ENCODE measurements at regions not wholly inside any gene's neighbourhood (a gene's known extent, or its start where the extent isn't known, plus 50 kb on each side); places are given as distances from the start of the nearest gene placed in this dataset.
"Not testable (repeated sequence)": the region's sequence is repeated elsewhere in the genome, so short reads cannot be mapped to it uniquely, and the experiment has no call there.

DNA sequence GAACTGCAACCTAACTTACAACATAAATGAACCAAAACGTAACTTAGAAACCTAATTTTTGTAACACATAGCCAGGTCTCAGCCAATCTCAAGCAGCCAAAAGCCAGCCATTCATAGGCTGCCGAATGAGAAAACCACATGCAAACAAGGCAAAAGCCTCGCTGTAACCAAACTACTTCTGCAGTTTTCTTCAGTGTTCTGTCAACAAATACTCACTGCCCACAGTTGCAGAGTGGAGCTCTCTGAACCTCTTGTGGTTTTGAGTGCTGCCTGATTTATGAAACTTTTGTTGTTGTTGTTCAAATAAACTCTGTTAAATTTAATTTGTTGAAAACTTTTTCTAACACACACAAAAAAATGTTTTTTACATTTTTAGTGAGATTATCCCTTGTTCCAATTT is 251.2 kb downstream of the PAPSS1 start:
- no peak for DNase-seq (ENCODE audit: low read depth, low spot score)

GRCh38 chr4:107468156-107468555 is 251.9 kb downstream of the PAPSS1 start:
- no peak for DNase-seq (ENCODE audit: low read depth, low spot score)

- no peak for DNase-seq (ENCODE audit: low read depth, low spot score)
Measured at GRCh38 chr4:107467461-107467860, 252.6 kb downstream of the PAPSS1 start.

DNA sequence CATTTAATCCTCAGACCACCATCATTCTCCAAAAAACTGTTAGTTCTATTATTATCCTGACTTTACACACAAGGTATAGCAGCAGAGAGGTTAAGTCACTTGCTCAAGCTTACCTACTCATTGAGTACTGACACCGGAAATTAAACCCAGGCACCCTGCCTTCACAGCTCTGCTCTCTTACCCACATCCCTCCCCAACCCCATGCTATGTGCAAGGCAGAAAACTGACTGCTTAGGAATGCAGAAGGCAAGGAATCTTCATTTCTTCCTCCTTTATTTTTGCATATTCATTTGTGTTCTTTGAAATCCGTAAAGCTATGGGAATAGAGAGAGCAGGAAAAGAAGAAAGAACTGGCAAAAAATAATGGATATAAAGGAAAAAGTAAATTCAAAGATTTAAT is 261.8 kb downstream of the PAPSS1 start:
- no peak for DNase-seq (ENCODE audit: low read depth, low spot score)

DNA sequence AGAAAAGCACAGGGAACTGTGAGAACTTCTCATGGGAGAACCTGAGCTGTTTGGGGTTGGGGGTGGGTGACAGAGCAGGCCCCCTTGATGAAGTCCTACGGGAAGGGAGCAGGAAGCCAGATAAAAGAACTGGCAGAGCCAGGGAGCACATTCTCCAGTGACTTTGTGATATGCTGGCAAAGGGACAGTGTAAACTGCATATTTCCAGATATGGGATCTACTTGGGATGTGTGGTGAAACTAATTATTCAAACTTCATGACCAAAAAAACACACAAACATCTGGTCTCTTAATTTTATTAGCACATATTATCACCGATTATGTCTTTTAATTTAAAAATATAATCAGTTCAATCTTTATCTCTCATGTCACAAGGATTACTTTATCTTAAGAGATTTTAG is 266.0 kb downstream of the PAPSS1 start:
- DNase-seq (ENCODE audit: low read depth, low spot score), result no peak

- no peak for DNase-seq (ENCODE audit: low read depth, low spot score)
Measured at GRCh38 chr4:107452717-107453630, 267.1 kb downstream of the PAPSS1 start.

DNA sequence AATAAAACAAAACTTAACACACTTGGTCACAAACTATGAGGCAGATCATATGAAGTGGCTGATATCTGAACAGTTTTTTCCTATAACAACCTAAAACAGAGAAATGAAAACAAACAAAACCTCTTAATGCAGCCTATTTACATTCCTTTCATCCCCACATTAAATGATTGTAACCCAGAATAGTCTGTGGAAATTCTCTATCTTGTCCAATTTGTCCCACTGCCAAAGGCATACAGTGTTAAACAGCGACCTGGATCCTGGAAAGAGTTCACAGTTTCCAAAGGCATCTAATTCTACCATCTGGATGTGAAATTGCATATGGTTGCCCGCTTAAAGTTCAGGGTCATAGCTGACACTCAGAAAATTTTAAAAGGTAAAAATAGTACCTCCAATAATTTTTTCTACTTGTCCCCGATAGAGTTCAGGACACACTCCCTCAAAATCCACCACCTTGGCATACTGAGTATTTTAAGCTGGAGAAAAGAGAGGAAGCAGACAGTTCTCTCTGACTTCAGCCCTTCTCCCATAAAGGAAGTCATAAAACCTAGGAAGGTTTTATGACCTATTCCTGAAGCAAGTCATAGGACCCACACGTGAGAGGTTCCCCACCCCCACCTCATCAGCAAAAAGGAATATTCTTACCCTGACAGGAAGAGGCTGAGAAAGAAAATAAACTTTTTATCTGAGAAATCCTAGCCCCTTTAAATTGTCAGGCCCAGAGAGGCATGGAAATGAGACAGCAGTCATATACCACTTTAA is 270.2 kb downstream of the PAPSS1 start:
- DNase-seq (ENCODE audit: low read depth, low spot score), result no peak

- no peak for DNase-seq (ENCODE audit: low read depth, low spot score)
Measured at GRCh38 chr4:107442538-107443111, 277.4 kb downstream of the PAPSS1 start.

- no peak for DNase-seq (ENCODE audit: low read depth, low spot score)
Measured at GRCh38 chr4:107439401-107439800, 280.6 kb downstream of the PAPSS1 start.

DNA sequence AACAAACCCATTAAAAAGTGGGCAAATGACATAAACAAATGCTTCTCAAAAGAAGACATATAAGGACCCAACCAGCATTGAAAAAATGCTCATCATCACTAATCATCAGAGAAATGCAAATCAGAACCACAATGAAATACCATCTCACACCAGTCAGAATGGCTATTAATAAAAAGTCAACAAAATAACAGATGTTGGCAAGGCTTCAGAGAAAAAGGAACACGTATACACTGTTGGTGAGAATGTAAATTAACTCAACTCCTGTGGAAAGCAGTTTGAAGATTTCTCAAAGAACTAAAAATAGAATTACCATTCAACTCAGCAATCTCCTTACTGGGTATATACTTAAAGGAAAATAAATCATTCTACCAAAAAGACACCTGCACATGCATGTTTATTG is 283.6 kb downstream of the PAPSS1 start:
- not testable (repeated sequence) for DNase-seq (ENCODE audit: low read depth, low spot score)

DNA sequence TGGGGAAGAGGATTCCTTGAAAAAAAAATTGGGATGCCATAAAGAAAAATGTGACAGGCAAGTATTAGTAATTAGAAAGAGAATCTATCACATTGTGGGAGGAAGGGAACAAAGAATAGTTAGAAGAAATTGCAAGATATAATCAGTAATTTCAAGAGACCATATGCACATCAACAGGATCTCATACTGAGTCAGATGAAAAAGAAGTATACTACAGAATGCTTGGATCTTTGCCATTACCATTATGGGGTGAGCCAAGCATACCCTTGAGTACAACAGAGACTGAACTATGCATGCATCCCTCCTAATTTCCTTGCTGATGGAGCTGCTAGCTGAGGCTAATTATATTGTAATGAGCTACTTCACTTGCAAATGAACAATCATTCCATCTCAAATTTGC is 287.6 kb downstream of the PAPSS1 start:
- no peak for DNase-seq (ENCODE audit: low read depth, low spot score)

- DNase-seq (ENCODE audit: low read depth, low spot score), result no peak
Measured at GRCh38 chr4:107423677-107424405, 296.2 kb downstream of the PAPSS1 start.

GRCh38 chr4:107419536-107419935 is 300.5 kb downstream of the PAPSS1 start:
- DNase-seq (ENCODE audit: low read depth, low spot score), result not testable (repeated sequence)

DNA sequence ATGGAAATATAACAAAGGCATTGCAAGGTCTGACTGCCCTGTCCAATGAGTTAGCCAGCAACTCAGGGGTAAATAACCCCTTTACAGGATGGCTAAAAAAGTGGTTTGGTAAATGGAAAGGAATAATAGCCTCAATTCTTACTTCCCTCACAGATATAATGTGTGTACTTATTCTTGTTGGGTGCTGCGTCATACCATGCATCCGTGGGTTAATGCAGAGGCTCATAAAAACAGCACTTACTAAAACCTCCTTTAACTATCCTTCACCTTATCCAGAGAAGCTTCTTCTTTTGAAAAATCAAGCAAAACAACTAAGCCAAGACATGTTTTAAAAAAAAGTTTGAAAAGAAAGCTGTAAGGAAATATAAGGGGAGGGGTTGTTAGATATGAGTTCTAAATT is 301.0 kb downstream of the PAPSS1 start:
- DNase-seq (ENCODE audit: low read depth, low spot score), result no peak

DNA sequence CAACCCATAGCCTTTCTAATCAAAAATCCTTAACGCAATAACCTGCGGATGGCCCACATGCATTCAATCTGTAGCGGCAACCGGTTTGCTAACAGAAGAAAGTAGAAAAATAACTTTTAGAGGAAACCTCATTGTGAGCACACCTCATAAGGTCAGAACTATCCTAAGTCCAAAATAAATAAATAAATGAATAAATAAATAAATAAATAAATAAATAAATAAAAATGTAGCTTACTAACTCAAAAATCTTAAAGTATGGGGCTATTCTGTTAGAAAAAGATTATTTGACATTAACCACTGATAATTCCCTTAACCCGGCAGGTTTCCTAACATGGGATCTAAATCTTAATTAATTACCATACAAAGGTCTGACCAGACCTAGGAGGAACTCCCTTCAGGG is 304.5 kb downstream of the PAPSS1 start:
- DNase-seq (ENCODE audit: low read depth, low spot score), result not testable (repeated sequence)

- DNase-seq (ENCODE audit: low read depth, low spot score), result not testable (repeated sequence)
Measured at GRCh38 chr4:107409872-107410271, 310.2 kb downstream of the PAPSS1 start.

DNA sequence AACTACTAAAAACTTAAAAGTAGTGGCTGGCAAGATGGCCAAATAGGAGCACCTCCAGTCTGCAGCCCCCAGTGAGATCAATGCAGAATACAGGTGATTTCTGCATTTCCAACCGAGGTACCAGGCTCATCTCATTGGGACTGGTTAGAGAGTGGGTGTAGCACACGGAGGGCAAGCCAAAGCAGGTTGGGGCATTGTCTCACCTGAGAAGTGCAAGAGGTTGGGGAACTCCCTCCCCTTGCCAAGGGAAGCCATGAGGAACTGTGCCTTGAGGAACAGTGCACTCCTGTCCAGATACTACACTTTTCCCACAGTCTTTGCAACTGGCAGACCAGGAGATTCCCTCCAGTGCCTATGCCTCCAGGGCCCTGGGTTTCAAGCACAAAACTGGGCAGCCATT is 311.1 kb downstream of the PAPSS1 start:
- no peak for DNase-seq (ENCODE audit: low read depth, low spot score)

- no peak for DNase-seq (ENCODE audit: low read depth, low spot score)
Measured at GRCh38 chr4:107404591-107405300, 315.3 kb downstream of the PAPSS1 start.

- no peak for DNase-seq (ENCODE audit: low read depth, low spot score)
Measured at GRCh38 chr4:107402291-107402690, 317.7 kb downstream of the PAPSS1 start.

GRCh38 chr4:107392951-107393350 is 327.1 kb downstream of the PAPSS1 start:
- no peak for DNase-seq (ENCODE audit: low read depth, low spot score)

DNA sequence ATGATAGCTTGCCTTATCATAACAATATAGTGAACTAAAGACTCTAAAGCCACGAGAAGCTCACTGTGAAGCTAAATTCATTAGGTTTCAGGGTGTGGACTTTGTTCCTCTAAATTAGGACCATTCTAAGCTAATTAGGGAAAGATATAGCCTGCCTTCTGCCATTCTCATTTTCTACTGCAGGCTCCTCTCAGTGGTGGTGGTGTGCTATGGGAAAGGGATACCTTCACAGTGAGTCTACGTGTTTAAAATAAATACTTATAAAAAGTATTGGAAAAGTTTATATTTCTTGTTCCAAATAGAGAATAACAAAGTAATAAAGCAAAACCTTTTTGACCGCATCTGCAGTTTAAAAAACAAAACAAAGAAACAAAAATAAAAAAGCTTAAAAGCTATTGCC is 327.7 kb downstream of the PAPSS1 start:
- no peak for DNase-seq (ENCODE audit: low read depth, low spot score)

Measured in smooth muscle cell of the brain vasculature (primary cell).